Rectal smooth muscle tissue (tissue), 1 donor: ENCODE measurements at regions not wholly inside any gene's neighbourhood (a gene's known extent, or its start where the extent isn't known, plus 50 kb on each side); places are given as distances from the start of the nearest gene placed in this dataset.
A peak's percentile ranks its signal among the peaks of the same experiment; 100 is the strongest.
"Not testable (repeated sequence)": the region's sequence is repeated elsewhere in the genome, so short reads cannot be mapped to it uniquely, and the experiment has no call there.

Experiments
- H3K27ac ChIP-seq: one replicate; pipeline ENCODE4 v1.7.0; 2013; ENCODE audit warnings: low read depth, low read length, inconsistent platforms
- H3K27me3 ChIP-seq: one replicate; pipeline ENCODE4 v1.7.0; 2013; ENCODE audit warnings: low read length; ENCODE audit not compliant: control insufficient read depth, insufficient read depth
- H3K36me3 ChIP-seq: one replicate; pipeline ENCODE4 v1.7.0; 2013; ENCODE audit warnings: low read length; ENCODE audit not compliant: control insufficient read depth, insufficient read depth
- H3K4me1 ChIP-seq: one replicate; pipeline ENCODE4 v1.7.0; 2013; ENCODE audit warnings: low read length; ENCODE audit not compliant: control insufficient read depth, insufficient read depth
- H3K4me3 ChIP-seq: one replicate; pipeline ENCODE4 v1.7.0; 2013; ENCODE audit warnings: low read length
- H3K9ac ChIP-seq: one replicate; pipeline ENCODE4 v1.7.0; 2013; ENCODE audit warnings: low read length

DNA sequence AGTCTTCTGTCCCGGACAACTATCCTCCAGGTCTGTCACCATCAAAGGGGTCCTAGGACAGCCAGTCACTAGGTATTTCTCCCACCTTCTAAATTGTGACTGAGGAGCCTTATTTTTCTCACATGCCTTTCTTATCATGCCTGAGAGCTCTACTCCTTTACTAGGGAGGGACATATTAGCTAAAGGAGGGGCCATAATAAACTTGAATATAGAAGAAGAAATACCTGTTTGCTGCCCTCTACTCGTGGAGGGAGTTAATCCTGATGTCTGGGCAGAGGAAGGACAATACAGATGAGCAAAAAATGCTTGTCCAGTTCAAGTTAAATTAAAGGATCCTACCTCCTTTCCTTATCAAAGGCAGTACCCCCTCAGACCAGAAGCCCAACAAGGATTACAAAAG, 145.8 kb upstream of the ATF7IP start:
- H3K27me3 ChIP-seq, H3K27ac ChIP-seq, H3K9ac ChIP-seq, H3K4me3 ChIP-seq, H3K4me1 ChIP-seq, H3K36me3 ChIP-seq: not testable (repeated sequence)

- no peaks in the 10 kb centered on the region for H3K4me1 ChIP-seq
- H3K4me3 ChIP-seq: no peak overlapping the region
- no peaks in the 10 kb centered on the region for H3K27me3 ChIP-seq
- H3K27ac ChIP-seq: no peak overlapping the region
- H3K36me3 ChIP-seq: no peaks in the 10 kb centered on the region
- no peak overlapping the region for H3K9ac ChIP-seq
Observed at GRCh38 chr12:14225064-14225463, 140.4 kb upstream of the ATF7IP start.

DNA sequence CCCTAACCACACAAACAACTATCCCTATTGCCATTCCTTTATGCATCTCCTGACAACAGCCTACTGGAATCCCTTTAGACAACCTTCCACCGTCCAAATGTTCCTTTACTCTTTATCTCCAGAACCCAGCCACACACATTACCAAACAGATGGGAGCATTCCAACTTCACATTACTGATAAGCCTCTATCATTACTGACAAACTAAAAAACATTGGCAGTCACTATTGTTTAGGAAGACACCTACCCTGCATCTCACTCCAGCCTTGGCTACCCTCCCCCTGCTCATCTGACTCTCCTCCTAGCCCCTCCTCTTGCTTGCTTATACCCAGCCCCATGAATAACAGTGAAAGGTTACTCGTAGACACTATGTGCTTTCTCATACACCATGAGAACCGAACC, 130.3 kb upstream of the ATF7IP start:
- not testable (repeated sequence) for H3K4me3 ChIP-seq, H3K9ac ChIP-seq, H3K4me1 ChIP-seq, H3K27ac ChIP-seq, H3K36me3 ChIP-seq, H3K27me3 ChIP-seq

- H3K4me1 ChIP-seq, H3K9ac ChIP-seq, H3K36me3 ChIP-seq, H3K4me3 ChIP-seq, H3K27me3 ChIP-seq, H3K27ac ChIP-seq: not testable (repeated sequence)
Observed at GRCh38 chr12:14236641-14237040, 128.8 kb upstream of the ATF7IP start.

GRCh38 chr12:14238221-14238792, 127.2 kb upstream of the ATF7IP start:
- no peak overlapping the region for H3K9ac ChIP-seq
- no peak overlapping the region for H3K27ac ChIP-seq
- no peaks in the 10 kb centered on the region for H3K4me1 ChIP-seq
- no peak overlapping the region for H3K4me3 ChIP-seq
- no peaks in the 10 kb centered on the region for H3K36me3 ChIP-seq
- H3K27me3 ChIP-seq: no peaks in the 10 kb centered on the region

DNA sequence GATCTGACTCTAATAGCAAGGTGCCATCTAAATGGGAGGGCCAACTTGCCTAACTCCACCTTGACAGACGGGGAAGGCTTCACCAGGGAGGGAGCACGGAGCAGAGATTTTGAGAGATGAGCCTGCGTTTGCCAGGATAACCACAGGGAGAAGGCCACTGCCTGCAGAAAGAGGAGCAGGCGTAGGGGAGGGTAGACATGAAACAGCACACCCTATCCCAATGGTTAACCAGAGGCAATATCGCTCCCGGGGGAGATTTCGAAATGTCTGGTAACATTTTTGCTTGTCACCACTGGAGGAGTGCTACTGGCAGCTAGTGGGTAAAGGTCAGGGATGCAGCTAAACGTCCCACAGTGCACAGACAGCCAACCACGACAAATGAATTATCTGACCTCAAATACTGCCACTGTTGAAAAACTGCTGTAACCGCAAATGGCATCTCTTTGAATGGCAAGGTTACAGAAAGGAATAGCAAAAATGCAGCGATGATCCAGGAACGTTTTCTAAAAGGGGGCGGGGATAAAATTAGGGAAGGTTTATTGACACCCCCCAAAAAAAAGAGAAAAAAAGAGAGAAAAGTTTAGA, 126.0 kb upstream of the ATF7IP start:
- Histone ChIP-seq H3K9ac (no peak overlapping the region), H3K27ac (no peak overlapping the region), H3K4me3 (peak overlapping the region; percentile 1), H3K36me3 (no peaks in the 10 kb centered on the region), H3K27me3 (no peaks in the 10 kb centered on the region), H3K4me1 (no peaks in the 10 kb centered on the region)

DNA sequence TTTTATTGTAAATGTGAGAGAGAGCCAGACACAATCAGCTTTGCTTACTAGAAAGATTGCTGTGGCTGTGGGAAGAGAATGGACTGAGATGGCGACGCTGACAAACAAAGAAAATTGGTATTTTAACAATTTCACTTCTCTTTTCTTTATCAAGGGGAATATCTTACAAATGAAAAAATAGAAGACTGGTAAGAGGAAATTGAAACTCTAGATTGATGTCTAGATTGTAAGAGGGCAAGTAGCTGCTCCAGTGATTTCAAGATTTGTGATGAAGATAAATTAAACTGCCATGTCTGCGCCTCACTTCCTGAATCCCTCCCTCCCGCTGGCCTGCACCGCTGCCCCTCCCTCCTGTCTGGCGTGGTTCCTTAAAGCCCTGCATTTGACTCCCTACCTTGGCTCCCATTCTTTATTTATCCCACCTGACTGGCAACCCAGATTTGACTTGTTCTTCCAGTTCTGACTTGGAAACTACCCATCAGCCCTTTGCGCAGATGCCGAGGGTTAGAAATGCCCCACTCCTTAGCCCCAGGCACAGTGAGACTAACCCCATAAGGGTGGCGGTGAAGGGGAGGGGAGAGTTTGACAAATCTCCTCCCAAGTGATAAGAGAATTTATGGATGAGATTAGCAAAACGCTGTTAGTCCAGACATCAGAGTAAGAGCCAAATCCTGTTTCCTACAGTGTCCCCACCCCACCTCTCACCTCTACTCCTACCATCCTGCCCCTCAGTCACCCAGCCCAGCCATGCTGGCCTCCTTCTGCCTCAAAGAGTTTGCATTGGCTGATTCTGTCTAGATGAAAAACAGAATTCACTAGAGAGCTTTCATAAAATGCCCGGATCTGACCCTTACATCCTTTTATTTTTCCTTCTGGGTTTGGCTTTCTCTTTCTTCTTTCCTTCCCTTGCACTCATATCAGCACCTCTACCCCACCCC, 125.3 kb upstream of the ATF7IP start:
- peak overlapping the region; percentile 1 for H3K4me3 ChIP-seq
- no peaks in the 10 kb centered on the region for H3K36me3 ChIP-seq
- H3K9ac ChIP-seq: no peak overlapping the region
- H3K27ac ChIP-seq: no peak overlapping the region
- H3K4me1 ChIP-seq: no peaks in the 10 kb centered on the region
- H3K27me3 ChIP-seq: no peaks in the 10 kb centered on the region

DNA sequence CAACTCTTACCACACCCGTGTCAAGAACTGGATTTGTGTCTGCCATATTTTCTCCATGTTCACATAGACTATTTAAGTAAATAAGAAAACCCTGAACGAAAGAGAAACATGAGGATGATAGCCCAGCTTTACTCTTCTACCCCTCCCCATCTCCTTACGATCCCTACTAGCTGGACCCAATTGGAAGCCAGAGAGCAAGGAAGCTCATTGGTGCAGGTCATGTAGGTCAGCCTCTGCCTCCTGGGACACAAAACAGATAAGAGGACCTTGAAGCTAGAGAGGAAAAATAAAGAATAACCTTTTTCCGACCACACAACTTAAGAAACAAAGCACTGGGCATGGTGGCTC, 124.6 kb upstream of the ATF7IP start:
- Histone ChIP-seq H3K9ac (no peak overlapping the region), H3K4me1 (no peaks in the 10 kb centered on the region), H3K36me3 (no peaks in the 10 kb centered on the region), H3K27me3 (no peaks in the 10 kb centered on the region), H3K4me3 (no peak overlapping the region), H3K27ac (no peak overlapping the region)

DNA sequence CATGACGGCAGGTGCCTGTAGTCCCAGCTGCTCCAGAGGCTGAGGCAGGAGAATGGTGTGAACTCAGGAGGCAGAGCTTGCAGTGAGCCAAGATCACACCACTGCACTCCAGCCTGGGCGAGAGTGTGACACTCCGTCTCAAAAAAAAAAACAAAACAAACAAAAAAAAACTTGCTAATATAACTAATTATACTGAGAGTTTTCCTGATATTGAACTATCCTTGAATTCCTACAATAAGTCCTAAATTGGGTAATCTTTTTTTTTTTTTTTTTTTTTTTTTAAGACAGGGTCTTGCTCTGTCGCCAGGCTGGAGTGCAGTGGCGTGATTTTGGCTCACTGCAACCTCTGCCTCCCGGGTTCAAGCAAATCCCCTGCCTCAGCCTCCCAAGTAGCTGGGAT, 122.7 kb upstream of the ATF7IP start:
- H3K4me1 ChIP-seq, H3K27ac ChIP-seq, H3K36me3 ChIP-seq, H3K9ac ChIP-seq, H3K4me3 ChIP-seq, H3K27me3 ChIP-seq: not testable (repeated sequence)

- Histone ChIP-seq H3K4me1 (no peaks in the 10 kb centered on the region), H3K27ac (no peak overlapping the region), H3K4me3 (no peak overlapping the region), H3K27me3 (no peaks in the 10 kb centered on the region), H3K9ac (no peak overlapping the region), H3K36me3 (no peaks in the 10 kb centered on the region)
Observed at GRCh38 chr12:14243941-14244340, 121.5 kb upstream of the ATF7IP start.

GRCh38 chr12:14244876-14245669, 120.4 kb upstream of the ATF7IP start:
- H3K4me3 ChIP-seq: no peak overlapping the region
- H3K36me3 ChIP-seq: no peaks in the 10 kb centered on the region
- H3K27me3 ChIP-seq: no peaks in the 10 kb centered on the region
- H3K4me1 ChIP-seq: no peaks in the 10 kb centered on the region
- no peak overlapping the region for H3K27ac ChIP-seq
- H3K9ac ChIP-seq: no peak overlapping the region

DNA sequence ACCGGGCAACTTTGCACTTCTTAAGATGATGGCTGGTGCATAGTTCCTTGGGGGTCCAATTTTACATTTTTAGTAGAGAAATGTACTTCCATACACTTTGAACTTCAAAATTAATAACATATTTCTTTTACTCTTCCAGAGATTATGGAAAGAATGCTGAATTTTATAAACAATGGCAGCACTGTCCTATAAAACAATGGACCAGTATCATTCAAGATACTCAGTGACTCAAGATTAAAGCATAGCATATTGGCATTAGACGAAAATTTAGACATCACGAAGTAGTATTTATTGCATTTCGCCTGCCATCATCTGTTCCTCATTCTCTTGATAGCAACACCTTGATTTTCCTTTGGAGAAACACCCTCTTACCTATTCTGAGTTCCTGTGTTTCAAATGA, 118.3 kb upstream of the ATF7IP start:
- H3K27me3 ChIP-seq: no peaks in the 10 kb centered on the region
- H3K9ac ChIP-seq: no peak overlapping the region
- H3K36me3 ChIP-seq: no peaks in the 10 kb centered on the region
- H3K4me1 ChIP-seq: no peaks in the 10 kb centered on the region
- no peak overlapping the region for H3K4me3 ChIP-seq
- H3K27ac ChIP-seq: no peak overlapping the region
